Sciatic nerve (tissue), 2 donors: ENCODE measurements at regions not wholly inside any gene's neighbourhood (a gene's known extent, or its start where the extent isn't known, plus 50 kb on each side); places are given as distances from the start of the nearest gene placed in this dataset.

Source experiments
- ATAC-seq: fragments of 200-7000 bp; cut with Tn5 transposase; one replicate; pipeline ENCODE4 v1.9.1; 2020; ENCODE audit warnings: mild to moderate bottlenecking, moderate library complexity
- DNase-seq: peaks from one replicate; pipeline ENCODE4 v3.0.0-alpha.2; 2020; ENCODE audit warnings: low spot score
- intact Hi-C: fragments of 100-400 bp; cut with DNase I; formaldehyde crosslinking; loops from one replicate; pipeline ENCODE4 v1.14.2; 2022
- donor health status: DM: no; HTN: no; CAD: no.
- donor health status: DM: no; HTN: no; CAD: no.

- intact Hi-C loops, result no loop called here
- ATAC-seq (no peak), DNase-seq (no peak)
Observed at GRCh38 chr6:40915165-40915564, 123.9 kb downstream of the UNC5CL start.

- ATAC-seq (no peak), DNase-seq (no peak)
- intact Hi-C loops, result no loop called here
Observed at GRCh38 chr6:40914005-40914404, 125.0 kb downstream of the UNC5CL start.

- intact Hi-C loops, result no loop called here
- DNase-seq (no peak), ATAC-seq (peak; percentile 87)
Observed at GRCh38 chr6:40912158-40912946, 126.7 kb downstream of the UNC5CL start.

GRCh38 chr6:40910260-40910893 is 128.6 kb downstream of the UNC5CL start:
- DNase-seq (no peak), ATAC-seq (no peak)
- intact Hi-C loops, result no loop called here

GRCh38 chr6:40909811-40910210 is 129.2 kb downstream of the UNC5CL start:
- ATAC-seq, result no peak
- intact Hi-C loops, result no loop called here

GRCh38 chr6:40907198-40907701 is 131.8 kb downstream of the UNC5CL start:
- no peak for ATAC-seq
- intact Hi-C loops, result no loop called here
- DNase-seq, result no peak

More at GRCh38 chr6:40909811-40910210, 129.2 kb downstream of the UNC5CL start:
- DNase-seq, result no peak

GRCh38 chr6:40906759-40907158 is 132.3 kb downstream of the UNC5CL start:
- DNase-seq, result no peak
- ATAC-seq, result no peak
- intact Hi-C loops, result no loop called here

GRCh38 chr6:40904583-40905194 is 134.3 kb downstream of the UNC5CL start:
- intact Hi-C loops, result no loop called here
- DNase-seq, result no peak
- no peak for ATAC-seq

GRCh38 chr6:40903456-40903855 is 135.6 kb downstream of the UNC5CL start:
- intact Hi-C loops, result no loop called here
- ATAC-seq, result no peak
- DNase-seq, result no peak

GRCh38 chr6:40901322-40902055 is 137.5 kb downstream of the UNC5CL start:
- DNase-seq (no peak), ATAC-seq (no peak)
- intact Hi-C loops, result no loop called here

GRCh38 chr6:40900791-40901190 is 138.2 kb downstream of the UNC5CL start:
- DNase-seq, result no peak
- ATAC-seq, result no peak
- intact Hi-C loops, result no loop called here

- ATAC-seq (no peak), DNase-seq (no peak)
- intact Hi-C loops, result no loop called here
Observed at GRCh38 chr6:40899684-40900155, 139.3 kb downstream of the UNC5CL start.

GRCh38 chr6:40898073-40898472 is 140.9 kb downstream of the UNC5CL start:
- intact Hi-C loops, result no loop called here
- no peak for DNase-seq
- no peak for ATAC-seq

- intact Hi-C loops, result no loop called here
- DNase-seq, result no peak
- no peak for ATAC-seq
Observed at GRCh38 chr6:40897390-40898003, 141.5 kb downstream of the UNC5CL start.

- no peak for DNase-seq
- intact Hi-C loops, result no loop called here
- ATAC-seq, result peak; percentile 68
Observed at GRCh38 chr6:40896696-40897095, 142.3 kb downstream of the UNC5CL start.

- intact Hi-C loops, result no loop called here
- peak; percentile 80 for ATAC-seq
Observed at GRCh38 chr6:40894962-40895799, 143.8 kb downstream of the UNC5CL start.

GRCh38 chr6:40893021-40893420 is 146.0 kb downstream of the UNC5CL start:
- no peak for DNase-seq
- intact Hi-C loops, result no loop called here
- ATAC-seq, result no peak

More at GRCh38 chr6:40894962-40895799, 143.8 kb downstream of the UNC5CL start:
- DNase-seq, result peak; percentile 66

GRCh38 chr6:40892223-40892622 is 146.8 kb downstream of the UNC5CL start:
- DNase-seq, result no peak
- ATAC-seq, result no peak
- intact Hi-C loops, result no loop called here
